ENCODE measurements at regions not wholly inside any gene's neighbourhood (a gene's known extent, or its start where the extent isn't known, plus 50 kb on each side); places are given as distances from the start of the nearest gene placed in this dataset.

- peak in 1 of 14 donors; percentile 23 for DNase-seq
Measured at GRCh38 chr1:90402893-90403849, 313.9 kb downstream of the BARHL2 start.

- no peak for DNase-seq
Measured at GRCh38 chr1:90400131-90400530, 317.0 kb downstream of the BARHL2 start.

GRCh38 chr1:90396917-90397316, 320.2 kb downstream of the BARHL2 start:
- DNase-seq = no peak

GRCh38 chr1:90394247-90394646, 322.9 kb downstream of the BARHL2 start:
- DNase-seq = no peak

- DNase-seq = no peak
Measured at GRCh38 chr1:90393025-90393424, 324.1 kb downstream of the BARHL2 start.

GRCh38 chr1:90391126-90391525, 326.0 kb downstream of the BARHL2 start:
- DNase-seq = no peak

- DNase-seq = peak in 1 of 14 donors; percentile 5
Measured at GRCh38 chr1:90387805-90388204, 329.3 kb downstream of the BARHL2 start.

- no peak for DNase-seq
Measured at GRCh38 chr1:90386899-90387720, 330.0 kb downstream of the BARHL2 start.

GRCh38 chr1:90384193-90384592, 332.9 kb downstream of the BARHL2 start:
- DNase-seq = no peak

GRCh38 chr1:90382161-90382560, 334.9 kb downstream of the BARHL2 start:
- no peak for DNase-seq

- DNase-seq = no peak
Measured at GRCh38 chr1:90381598-90381997, 335.5 kb downstream of the BARHL2 start.

GRCh38 chr1:90371448-90371813, 345.7 kb downstream of the BARHL2 start:
- no peak for DNase-seq

- no peak for DNase-seq
Measured at GRCh38 chr1:90370686-90371447, 346.2 kb downstream of the BARHL2 start.

GRCh38 chr1:90362163-90362562, 354.9 kb downstream of the BARHL2 start:
- DNase-seq = no peak

GRCh38 chr1:90361026-90361425, 356.1 kb downstream of the BARHL2 start:
- DNase-seq = no peak

- DNase-seq = no peak
Measured at GRCh38 chr1:90359994-90360393, 357.1 kb downstream of the BARHL2 start.

GRCh38 chr1:90358448-90358847, 358.7 kb downstream of the BARHL2 start:
- no peak for DNase-seq

- DNase-seq = no peak
Measured at GRCh38 chr1:90357995-90358394, 359.1 kb downstream of the BARHL2 start.

GRCh38 chr1:90356991-90357390, 360.1 kb downstream of the BARHL2 start:
- DNase-seq = no peak

GRCh38 chr1:90356101-90356500, 361.0 kb downstream of the BARHL2 start:
- no peak for DNase-seq

- DNase-seq = no peak
Measured at GRCh38 chr1:90354704-90355103, 359.8 kb downstream of the ZNF326 start.

GRCh38 chr1:90351019-90351418, 356.1 kb downstream of the ZNF326 start:
- no peak for DNase-seq

GRCh38 chr1:90349510-90349909, 354.6 kb downstream of the ZNF326 start:
- no peak for DNase-seq

Measured in C1 segment of cervical spinal cord (tissue), 14 donors.